Right cardiac atrium (tissue), 5 donors: ENCODE measurements at regions not wholly inside any gene's neighbourhood (a gene's known extent, or its start where the extent isn't known, plus 50 kb on each side); places are given as distances from the start of the nearest gene placed in this dataset.
A peak's percentile ranks its signal among the peaks of the same experiment; 100 is the strongest.
"Not testable (repeated sequence)": the region's sequence is repeated elsewhere in the genome, so short reads cannot be mapped to it uniquely, and the experiment has no call there.

Source experiments
- ATAC-seq, 2 donors: fragments of 200-7000 bp; cut with Tn5 transposase; one replicate each; pipeline versions ENCODE4 v1.8.0 to v1.9.1; 2020; ENCODE audit warnings: moderate library complexity in 2 of 2, mild to moderate bottlenecking in 1 of 2
- DNase-seq, 3 donors: peaks; one replicate each; pipeline ENCODE4 v3.0.0-alpha.2; 2020
- H3K27ac ChIP-seq: one replicate; pipeline ENCODE4 v1.5.1; 2013; ENCODE audit warnings: mild to moderate bottlenecking, low read length, control low read depth, moderate library complexity
- H3K27me3 ChIP-seq: one replicate; pipeline ENCODE4 v1.6.1; 2013; ENCODE audit not compliant: control insufficient read depth, insufficient read depth
- H3K4me1 ChIP-seq: one replicate; pipeline ENCODE4 v1.6.1; 2013; ENCODE audit warnings: low read length; ENCODE audit not compliant: control insufficient read depth, insufficient read depth
- H3K4me3 ChIP-seq: one replicate; pipeline ENCODE4 v1.5.1; 2013; ENCODE audit warnings: low read length, control low read depth
- H3K9me3 ChIP-seq: one replicate; pipeline ENCODE4 v1.6.1; 2013; ENCODE audit warnings: low read length; ENCODE audit not compliant: control insufficient read depth
- WGBS: extraction: QIAGEN DNeasy Blood & Tissue Kit; methylation state at CpG from one replicate; pipeline ENCODE4 v1.1.7; 2013; 5-methylcytosine and 5-hydroxymethylcytosine counted together
- intact Hi-C, 4 donors: fragments of 100-400 bp; cut with DNase I; formaldehyde crosslinking; loops; one replicate each; pipeline versions ENCODE4 v1.11.0 to v1.14.0; 2022 to 2023
- donor health status: healthy with polysubstance abuse.
- donor health status: DM: no; HTN: yes; CAD: no.
- donor health status: DM: no; HTN: no; CAD: no.
- donor health status: DM: no; HTN: yes; CAD: no; lungs with severe emphysema.
- donor health status: DM: yes; HTN: yes; CAD: no.

DNA sequence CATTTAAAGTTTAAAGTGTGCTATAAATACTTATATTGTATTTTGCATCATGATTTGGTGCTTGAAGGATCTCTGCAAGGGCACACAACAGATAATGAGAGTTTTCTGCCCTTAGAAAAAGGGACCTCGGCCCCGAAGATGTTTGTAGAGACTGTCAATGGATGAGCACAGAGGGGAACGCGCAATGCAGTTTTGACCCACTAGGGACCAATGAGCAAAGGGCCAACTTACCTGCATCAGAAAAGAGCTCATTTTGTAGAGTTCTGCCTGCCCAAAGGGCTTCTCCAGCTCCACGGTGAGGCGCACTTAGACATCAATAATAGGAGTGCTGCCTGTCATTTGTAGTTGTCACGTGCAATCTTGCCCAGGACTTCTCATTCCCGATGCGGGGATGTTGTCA, 91.1 kb downstream of the BUB3 start:
- no peaks in the 10 kb centered on the region for H3K4me1 ChIP-seq
- ATAC-seq (no peak), DNase-seq (no peak)
- intact Hi-C loops = no loop called here
- no peaks in the 10 kb centered on the region for H3K27me3 ChIP-seq
- H3K4me3 ChIP-seq = no peak overlapping the region
- no peaks in the 10 kb centered on the region for H3K9me3 ChIP-seq
- no peak overlapping the region for H3K27ac ChIP-seq
- WGBS = 94% methylated on average over 9 of the region's 9 CpGs

DNA sequence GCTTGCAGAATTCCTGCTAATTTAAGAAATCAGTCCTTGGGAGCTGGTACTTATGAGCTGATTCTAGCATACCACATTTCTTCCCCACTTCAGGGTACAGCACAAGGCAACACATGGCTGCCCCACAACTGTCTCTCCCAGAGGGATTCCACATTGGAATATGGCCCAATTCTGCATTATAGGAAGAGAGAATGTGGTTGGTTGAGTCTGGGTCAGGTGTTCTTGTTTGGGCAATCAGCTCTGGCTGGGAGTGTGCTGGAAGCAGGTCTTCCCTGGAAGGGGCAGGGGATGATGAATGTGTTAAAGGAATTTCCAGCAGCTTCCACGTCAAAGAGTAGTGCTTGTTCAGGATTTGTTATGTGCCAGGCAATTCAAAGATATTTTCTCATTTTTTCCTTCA, 95.7 kb downstream of the BUB3 start:
- ATAC-seq = peak in 1 of 2 donors; percentile 80
- Histone ChIP-seq H3K4me1 (no peaks in the 10 kb centered on the region), H3K4me3 (no peak overlapping the region), H3K27me3 (no peaks in the 10 kb centered on the region), H3K27ac (no peak overlapping the region), H3K9me3 (no peaks in the 10 kb centered on the region)
- 29% methylated on average over 1 of the region's 1 CpG for WGBS
- peak in 1 of 3 donors; percentile 50 for DNase-seq
- intact Hi-C loops = no loop called here

DNA sequence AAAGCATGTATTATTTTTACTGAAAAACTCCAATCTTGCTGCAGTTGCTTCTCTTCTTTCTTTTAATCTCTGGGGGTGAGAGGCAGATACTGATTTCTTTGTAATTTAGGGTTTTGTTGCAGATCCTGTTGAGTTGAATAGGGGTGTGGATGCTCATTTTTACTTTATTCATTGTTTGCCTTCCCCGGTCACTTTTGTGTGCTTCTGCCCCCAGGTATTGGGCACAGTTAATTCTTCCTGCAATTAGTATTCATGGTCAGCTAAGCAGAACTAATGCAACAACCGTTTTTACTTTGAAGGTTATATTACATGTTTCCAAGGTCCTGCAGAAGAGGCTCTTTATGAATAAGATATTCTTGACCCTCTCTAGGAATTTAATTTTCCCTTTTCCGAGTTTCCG, 96.4 kb downstream of the BUB3 start:
- WGBS = 87% methylated on average over 4 of the region's 4 CpGs
- no peaks in the 10 kb centered on the region for H3K4me1 ChIP-seq
- no peaks in the 10 kb centered on the region for H3K9me3 ChIP-seq
- no peak for ATAC-seq
- no peak overlapping the region for H3K4me3 ChIP-seq
- no peaks in the 10 kb centered on the region for H3K27me3 ChIP-seq
- intact Hi-C loops = no loop called here
- DNase-seq = no peak
- no peak overlapping the region for H3K27ac ChIP-seq

DNA sequence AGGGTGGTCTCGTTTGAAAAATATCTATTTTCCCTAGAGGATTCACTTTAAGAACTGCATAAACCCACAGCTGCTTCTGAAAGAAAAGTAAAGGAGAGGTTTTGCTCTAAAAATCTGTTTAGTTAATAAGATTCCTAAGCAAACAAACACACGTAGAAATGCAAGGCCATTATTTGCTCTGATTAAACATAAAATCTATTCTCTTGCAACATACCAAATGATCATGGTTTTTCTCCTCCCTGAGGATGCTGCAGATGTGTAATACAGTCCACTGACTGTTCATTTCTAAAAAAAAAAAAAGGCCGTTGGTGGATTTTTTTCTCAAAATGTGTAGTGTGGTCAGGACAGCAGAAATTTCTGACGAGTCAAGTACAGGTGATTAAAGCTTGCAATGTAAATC, 98.6 kb downstream of the BUB3 start:
- Histone ChIP-seq H3K27me3 (no peaks in the 10 kb centered on the region), H3K4me3 (no peak overlapping the region), H3K4me1 (no peaks in the 10 kb centered on the region), H3K9me3 (no peaks in the 10 kb centered on the region), H3K27ac (no peak overlapping the region)
- intact Hi-C loops = no loop called here
- WGBS = 74% methylated on average over 4 of the region's 4 CpGs
- ATAC-seq (no peak), DNase-seq (no peak)

DNA sequence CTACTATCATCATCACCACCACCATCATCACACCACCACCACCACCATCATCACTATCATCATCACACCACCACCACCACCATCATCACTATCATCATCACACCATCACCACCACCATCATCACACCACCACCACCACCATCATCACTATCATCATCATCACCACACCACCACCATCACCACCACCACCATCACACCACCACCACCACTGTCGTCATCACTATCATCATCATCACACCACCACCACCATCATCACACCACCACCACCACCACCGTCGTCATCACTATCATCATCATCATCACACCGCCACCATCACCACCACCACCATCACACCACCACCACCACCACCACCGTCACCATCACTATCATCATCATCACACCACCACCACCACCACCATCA, 100.1 kb downstream of the BUB3 start:
- WGBS = 83% methylated on average over 5 of the region's 5 CpGs

DNA sequence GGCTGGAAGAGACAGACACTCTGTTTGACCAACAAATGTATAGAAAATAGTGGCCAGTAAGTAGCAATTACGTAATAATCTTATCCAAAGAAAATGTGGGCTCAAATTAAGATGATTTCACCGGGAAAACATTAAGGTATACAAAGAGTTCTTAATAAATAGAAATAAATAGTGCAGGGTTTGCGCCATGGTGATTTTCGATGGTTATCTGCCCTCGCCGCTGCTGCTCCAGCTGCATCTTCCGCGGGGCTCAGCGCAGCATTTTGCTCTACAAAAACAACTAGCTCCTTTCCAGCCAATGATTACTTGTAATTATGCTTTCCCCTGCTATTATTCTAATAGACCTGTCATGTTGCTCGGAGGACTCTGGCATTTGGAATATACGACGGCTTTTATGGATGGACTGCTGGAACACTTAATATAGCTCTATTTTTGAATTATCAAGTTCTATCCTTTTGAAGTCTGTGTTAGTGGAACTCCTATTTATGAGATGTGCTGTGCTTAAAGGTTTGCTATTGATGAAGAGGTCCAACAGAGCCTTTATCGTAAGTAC, 103.8 kb downstream of the BUB3 start:
- intact Hi-C loops = no loop called here
- WGBS = 94% methylated on average over 13 of the region's 13 CpGs
- H3K27ac ChIP-seq = no peak overlapping the region
- no peaks in the 10 kb centered on the region for H3K4me1 ChIP-seq
- H3K9me3 ChIP-seq = no peaks in the 10 kb centered on the region
- no peaks in the 10 kb centered on the region for H3K27me3 ChIP-seq
- no peak for ATAC-seq
- H3K4me3 ChIP-seq = no peak overlapping the region
- no peak for DNase-seq

More for the DNA sequence above, 100.1 kb downstream of the BUB3 start:
- H3K27me3 ChIP-seq, H3K27ac ChIP-seq, DNase-seq, ATAC-seq, H3K4me3 ChIP-seq, intact Hi-C loops, H3K9me3 ChIP-seq, H3K4me1 ChIP-seq: not testable (repeated sequence)

DNA sequence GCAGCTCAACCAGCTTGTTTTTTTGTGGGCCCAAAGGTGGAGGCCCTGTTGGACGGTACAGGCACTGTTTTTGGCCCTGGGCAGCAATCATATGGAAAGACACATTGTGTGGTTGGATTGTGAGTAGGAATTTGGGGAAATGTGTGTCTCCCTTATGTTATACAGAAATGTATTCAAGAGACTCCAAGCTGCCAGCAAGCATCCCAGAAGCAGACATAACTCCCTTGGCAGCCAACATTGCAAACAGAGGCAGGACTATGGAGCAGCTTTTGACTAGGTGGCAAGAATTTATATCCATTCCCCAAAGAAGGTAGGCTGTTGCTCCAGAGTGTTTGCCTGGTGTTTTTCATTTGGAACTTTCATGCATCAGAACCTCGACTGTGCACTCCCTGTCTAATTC, 104.9 kb downstream of the BUB3 start:
- no peaks in the 10 kb centered on the region for H3K9me3 ChIP-seq
- H3K27ac ChIP-seq = no peak overlapping the region
- intact Hi-C loops = no loop called here
- no peak for DNase-seq
- no peak overlapping the region for H3K4me3 ChIP-seq
- ATAC-seq = no peak
- no peaks in the 10 kb centered on the region for H3K4me1 ChIP-seq
- 88% methylated on average over 2 of the region's 2 CpGs for WGBS
- H3K27me3 ChIP-seq = no peaks in the 10 kb centered on the region

DNA sequence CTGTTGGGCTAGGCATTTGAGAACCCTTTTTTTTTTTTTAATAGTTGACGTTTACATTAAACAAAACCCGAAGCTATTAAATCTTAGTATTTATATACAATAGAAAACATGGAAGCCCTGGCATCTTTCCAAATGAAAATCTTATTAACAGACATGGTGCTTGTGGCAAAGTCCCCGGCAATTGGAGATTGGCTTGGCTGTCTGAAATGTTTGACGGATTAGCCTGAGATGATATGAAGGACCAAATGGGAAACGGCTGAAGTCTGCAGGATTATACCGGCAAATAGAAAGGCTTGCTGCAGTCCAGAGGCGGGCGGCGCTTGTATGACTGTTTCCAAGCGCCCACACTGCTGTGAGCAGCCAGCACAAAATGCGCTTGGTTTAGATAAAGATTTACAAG, 105.6 kb downstream of the BUB3 start:
- H3K27ac ChIP-seq = no peak overlapping the region
- 89% methylated on average over 11 of the region's 11 CpGs for WGBS
- H3K4me1 ChIP-seq = no peaks in the 10 kb centered on the region
- no peaks in the 10 kb centered on the region for H3K27me3 ChIP-seq
- H3K9me3 ChIP-seq = no peaks in the 10 kb centered on the region
- DNase-seq (no peak), ATAC-seq (no peak)
- no peak overlapping the region for H3K4me3 ChIP-seq
- intact Hi-C loops = no loop called here

DNA sequence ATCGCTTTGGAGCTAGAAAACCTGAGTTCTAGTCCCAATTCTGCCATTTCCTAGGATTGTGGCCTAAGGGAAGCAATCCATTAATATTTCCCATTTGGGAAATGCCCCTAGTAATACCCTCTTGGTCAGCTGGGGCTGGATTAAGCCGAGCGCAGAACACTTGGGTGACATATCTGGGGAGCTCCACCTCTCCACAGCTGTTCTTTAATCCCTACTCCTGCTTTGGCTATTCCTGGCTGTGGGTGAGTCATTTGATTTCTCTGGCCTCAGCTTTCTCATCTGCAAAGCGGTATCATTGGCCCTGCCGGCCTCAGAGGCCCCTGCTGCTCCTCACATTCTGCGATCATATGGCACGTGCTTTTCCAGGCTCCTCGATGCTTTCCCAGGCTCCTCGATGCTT, 108.3 kb downstream of the BUB3 start:
- H3K4me1 ChIP-seq = no peaks in the 10 kb centered on the region
- H3K27ac ChIP-seq = no peak overlapping the region
- 91% methylated on average over 9 of the region's 9 CpGs for WGBS
- H3K9me3 ChIP-seq = no peaks in the 10 kb centered on the region
- no peak for ATAC-seq
- intact Hi-C loops = no loop called here
- no peak overlapping the region for H3K4me3 ChIP-seq
- no peaks in the 10 kb centered on the region for H3K27me3 ChIP-seq
- no peak for DNase-seq

DNA sequence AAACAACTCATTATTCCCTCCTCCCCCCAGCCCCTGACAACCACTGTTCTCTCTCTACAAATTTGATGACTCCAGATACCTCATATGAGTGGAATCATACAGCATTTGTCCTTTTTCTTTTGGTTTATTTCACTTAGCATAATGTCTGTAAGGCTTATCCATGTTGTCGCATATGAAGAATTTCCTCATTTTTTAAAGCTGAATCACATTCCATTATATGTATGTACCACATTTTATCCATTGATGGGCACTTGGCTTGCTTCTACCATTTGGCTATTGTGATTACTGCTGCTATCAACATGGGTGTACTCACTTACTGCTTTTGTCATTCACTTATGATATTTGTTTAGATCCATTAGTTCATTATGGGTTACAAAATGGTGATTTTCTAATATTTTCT, 112.8 kb downstream of the BUB3 start:
- ATAC-seq = no peak
- Histone ChIP-seq H3K4me3 (no peak overlapping the region), H3K4me1 (no peaks in the 10 kb centered on the region), H3K27ac (no peak overlapping the region), H3K9me3 (no peaks in the 10 kb centered on the region), H3K27me3 (no peaks in the 10 kb centered on the region)
- DNase-seq = no peak
- intact Hi-C loops = no loop called here
- WGBS = 77% methylated on average over 1 of the region's 1 CpG

DNA sequence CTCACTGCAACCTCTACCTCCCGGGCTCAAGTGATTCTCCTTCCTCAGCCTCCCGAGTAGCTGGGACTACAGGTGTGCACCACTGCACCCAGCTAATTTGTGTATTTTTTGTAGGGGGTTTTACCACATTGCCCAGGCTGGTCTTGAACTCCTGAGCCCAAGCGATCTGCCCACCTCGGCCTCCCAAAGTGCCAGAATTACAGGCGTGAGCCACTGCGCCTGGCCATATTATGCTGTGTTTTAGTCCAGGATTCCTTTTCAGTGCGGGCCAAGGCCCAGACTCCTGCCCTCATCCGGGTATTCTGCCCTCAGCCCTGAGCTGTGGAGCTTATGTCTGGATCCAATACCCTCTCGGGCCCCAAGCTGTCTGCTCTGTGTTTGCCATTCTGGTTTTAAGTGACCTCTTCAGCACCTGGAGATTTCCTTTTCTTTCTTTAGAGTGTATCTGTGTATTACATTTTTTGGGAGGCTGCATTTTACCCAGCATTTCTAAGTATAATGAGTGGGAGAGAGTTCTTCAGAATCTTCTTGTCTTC, 114.9 kb downstream of the BUB3 start:
- Histone ChIP-seq H3K27ac (no peak overlapping the region), H3K9me3 (no peaks in the 10 kb centered on the region), H3K27me3 (peaks cover under 1% of the 10 kb centered on the region), H3K4me3 (no peak overlapping the region), H3K4me1 (no peaks in the 10 kb centered on the region)
- 95% methylated on average over 9 of the region's 9 CpGs for WGBS
- intact Hi-C loops = no loop called here
- DNase-seq (no peak), ATAC-seq (no peak)

DNA sequence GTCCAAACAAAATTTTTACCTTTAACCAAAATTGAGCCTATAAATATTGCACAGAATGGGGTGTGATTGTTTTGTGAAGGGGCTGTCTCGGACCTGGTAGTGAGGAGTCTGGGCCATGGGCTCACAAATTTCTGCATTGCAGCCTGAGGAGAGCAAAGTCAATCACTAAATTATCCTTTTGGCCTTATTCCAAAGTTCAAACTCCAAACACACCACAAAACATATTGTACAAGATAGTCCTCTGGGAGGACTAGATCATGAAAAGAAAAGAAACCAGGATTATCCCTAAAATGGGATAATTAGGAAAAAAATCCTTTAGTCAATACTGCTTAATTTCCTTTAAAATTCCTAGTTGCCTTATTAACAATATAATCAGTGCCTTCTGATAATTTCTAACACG, 115.5 kb downstream of the BUB3 start:
- H3K27me3 ChIP-seq = peaks cover 2% of the 10 kb centered on the region
- 59% methylated on average over 2 of the region's 2 CpGs for WGBS
- H3K27ac ChIP-seq = no peak overlapping the region
- DNase-seq (no peak), ATAC-seq (no peak)
- H3K4me3 ChIP-seq = no peak overlapping the region
- no peaks in the 10 kb centered on the region for H3K4me1 ChIP-seq
- intact Hi-C loops = no loop called here
- H3K9me3 ChIP-seq = no peaks in the 10 kb centered on the region
